ENCODE measurements at regions not wholly inside any gene's neighbourhood (a gene's known extent, or its start where the extent isn't known, plus 50 kb on each side); places are given as distances from the start of the nearest gene placed in this dataset.

- TF ChIP-seq CSDC2 (CRISPR knock-in tag; IDR thresholded peaks at IDR 0.05) = no peak
- no peak for TF ChIP-seq OSR1 (CRISPR knock-in tag; IDR thresholded peaks at IDR 0.05)
- TF ChIP-seq, protein P1, sequence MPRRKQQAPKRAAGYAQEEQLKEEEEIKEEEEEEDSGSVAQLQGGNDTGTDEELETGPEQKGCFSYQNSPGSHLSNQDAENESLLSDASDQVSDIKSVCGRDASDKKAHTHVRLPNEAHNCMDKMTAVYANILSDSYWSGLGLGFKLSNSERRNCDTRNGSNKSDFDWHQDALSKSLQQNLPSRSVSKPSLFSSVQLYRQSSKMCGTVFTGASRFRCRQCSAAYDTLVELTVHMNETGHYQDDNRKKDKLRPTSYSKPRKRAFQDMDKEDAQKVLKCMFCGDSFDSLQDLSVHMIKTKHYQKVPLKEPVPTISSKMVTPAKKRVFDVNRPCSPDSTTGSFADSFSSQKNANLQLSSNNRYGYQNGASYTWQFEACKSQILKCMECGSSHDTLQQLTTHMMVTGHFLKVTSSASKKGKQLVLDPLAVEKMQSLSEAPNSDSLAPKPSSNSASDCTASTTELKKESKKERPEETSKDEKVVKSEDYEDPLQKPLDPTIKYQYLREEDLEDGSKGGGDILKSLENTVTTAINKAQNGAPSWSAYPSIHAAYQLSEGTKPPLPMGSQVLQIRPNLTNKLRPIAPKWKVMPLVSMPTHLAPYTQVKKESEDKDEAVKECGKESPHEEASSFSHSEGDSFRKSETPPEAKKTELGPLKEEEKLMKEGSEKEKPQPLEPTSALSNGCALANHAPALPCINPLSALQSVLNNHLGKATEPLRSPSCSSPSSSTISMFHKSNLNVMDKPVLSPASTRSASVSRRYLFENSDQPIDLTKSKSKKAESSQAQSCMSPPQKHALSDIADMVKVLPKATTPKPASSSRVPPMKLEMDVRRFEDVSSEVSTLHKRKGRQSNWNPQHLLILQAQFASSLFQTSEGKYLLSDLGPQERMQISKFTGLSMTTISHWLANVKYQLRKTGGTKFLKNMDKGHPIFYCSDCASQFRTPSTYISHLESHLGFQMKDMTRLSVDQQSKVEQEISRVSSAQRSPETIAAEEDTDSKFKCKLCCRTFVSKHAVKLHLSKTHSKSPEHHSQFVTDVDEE (CRISPR knock-in tag; IDR thresholded peaks at IDR 0.05) = no peak
- no peak for TF ChIP-seq ZFP30 (CRISPR knock-in tag; IDR thresholded peaks at IDR 0.05)
- no peak for TF ChIP-seq ZNF565 (CRISPR knock-in tag; conservative IDR thresholded peaks at IDR 0.05; ENCODE audit: low read depth)
- TF ChIP-seq ARNTL (CRISPR knock-in tag; IDR thresholded peaks at IDR 0.05; ENCODE audit: borderline replicate concordance, low read depth) = no peak
- no peak for TF ChIP-seq RARB (CRISPR knock-in tag; IDR thresholded peaks at IDR 0.05)
- no peak for TF ChIP-seq TCF4 (CRISPR knock-in tag; IDR thresholded peaks at IDR 0.05; ENCODE audit: borderline replicate concordance)
Observed at GRCh38 chr14:56000846-56001245, 117.4 kb upstream of the PELI2 start.

Measured in SK-N-SH treated with all-trans-retinoic acid at 6 μM for 48 hours (cell line).